ENCODE measurements at regions not wholly inside any gene's neighbourhood (a gene's known extent, or its start where the extent isn't known, plus 50 kb on each side); places are given as distances from the start of the nearest gene placed in this dataset.

DNA sequence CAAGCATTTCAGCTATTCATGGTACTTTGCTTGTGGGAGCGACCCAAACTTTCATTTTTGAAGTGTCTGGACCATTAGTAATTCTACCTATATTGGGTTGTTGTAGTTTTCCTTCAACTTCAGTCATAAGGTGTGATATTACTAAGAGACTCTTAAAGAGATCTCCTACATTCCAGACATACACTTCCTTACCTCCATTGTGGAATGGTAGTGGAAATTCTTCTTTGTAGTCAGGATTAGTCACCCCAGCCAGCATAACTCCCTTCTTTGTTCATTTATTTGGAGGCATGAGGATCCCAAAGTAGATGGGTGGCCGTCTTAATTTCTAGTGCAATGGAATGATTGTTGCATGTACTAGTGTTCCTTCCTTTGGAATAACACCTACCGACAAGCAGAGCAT lies 991.4 kb downstream of the ARAP2 start:
- TF ChIP-seq POLR2AphosphoS5 (IDR thresholded peaks at IDR 0.05): no peak
- TF ChIP-seq, protein P1, sequence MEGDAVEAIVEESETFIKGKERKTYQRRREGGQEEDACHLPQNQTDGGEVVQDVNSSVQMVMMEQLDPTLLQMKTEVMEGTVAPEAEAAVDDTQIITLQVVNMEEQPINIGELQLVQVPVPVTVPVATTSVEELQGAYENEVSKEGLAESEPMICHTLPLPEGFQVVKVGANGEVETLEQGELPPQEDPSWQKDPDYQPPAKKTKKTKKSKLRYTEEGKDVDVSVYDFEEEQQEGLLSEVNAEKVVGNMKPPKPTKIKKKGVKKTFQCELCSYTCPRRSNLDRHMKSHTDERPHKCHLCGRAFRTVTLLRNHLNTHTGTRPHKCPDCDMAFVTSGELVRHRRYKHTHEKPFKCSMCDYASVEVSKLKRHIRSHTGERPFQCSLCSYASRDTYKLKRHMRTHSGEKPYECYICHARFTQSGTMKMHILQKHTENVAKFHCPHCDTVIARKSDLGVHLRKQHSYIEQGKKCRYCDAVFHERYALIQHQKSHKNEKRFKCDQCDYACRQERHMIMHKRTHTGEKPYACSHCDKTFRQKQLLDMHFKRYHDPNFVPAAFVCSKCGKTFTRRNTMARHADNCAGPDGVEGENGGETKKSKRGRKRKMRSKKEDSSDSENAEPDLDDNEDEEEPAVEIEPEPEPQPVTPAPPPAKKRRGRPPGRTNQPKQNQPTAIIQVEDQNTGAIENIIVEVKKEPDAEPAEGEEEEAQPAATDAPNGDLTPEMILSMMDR (IDR thresholded peaks at IDR 0.05): no peak
- TF ChIP-seq POLR2A (IDR thresholded peaks at IDR 0.05): no peak

All from stomach (tissue), 4 donors.